Panc1 (cell line): ENCODE measurements at regions not wholly inside any gene's neighbourhood (a gene's known extent, or its start where the extent isn't known, plus 50 kb on each side); places are given as distances from the start of the nearest gene placed in this dataset.

Source experiments
- ATAC-seq: fragments of 200-7000 bp; cut with Tn5 transposase; 2 replicates; pipeline ENCODE4 v1.9.1; 2020; ENCODE audit warnings: mild to moderate bottlenecking, moderate library complexity
- BruUV-seq: library from RNA; stranded (reverse); fragments of 400-500 nt; replicated peaks from 2 replicates; lab custom pipeline; 2021; lab: Mats Ljungman, UMichigan
- CTCF ChIA-PET: fragments of 300-600 bp; sonication (Branson Sonifier 250); formaldehyde crosslinking; loops from one replicate; lab custom pipeline; 2022; ENCODE audit warnings: antibody characterized with exemption; lab: Charles Lee
- POLR2A ChIA-PET: fragments of 300-600 bp; sonication (Branson Sonifier 250); formaldehyde crosslinking; loops from one replicate; lab custom pipeline; 2022; ENCODE audit warnings: antibody characterized with exemption; lab: Charles Lee
- DNase-seq: peaks from one replicate; pipeline ENCODE4 v3.0.0-alpha.2; 2010; ENCODE audit warnings: low read depth, low spot score
- H3K27ac ChIP-seq: 2 replicates; pipeline ENCODE4 v1.5.1; 2011; ENCODE audit warnings: mild to moderate bottlenecking, low read length, inconsistent platforms
- H3K27me3 ChIP-seq: fragments of 200-500 bp; sonication (Bioruptor generic); 2 replicates; pipeline ENCODE4 v1.6.0; 2014; ENCODE audit warnings: low read length, inconsistent platforms; ENCODE audit not compliant: control insufficient read depth, insufficient read depth
- H3K36me3 ChIP-seq: fragments of 200-500 bp; sonication (Bioruptor generic); 2 replicates; pipeline ENCODE4 v1.5.1; 2014; ENCODE audit warnings: inconsistent platforms, mild to moderate bottlenecking, low read length, moderate library complexity; ENCODE audit not compliant: control insufficient read depth, insufficient read depth
- H3K4me1 ChIP-seq: 2 replicates; pipeline ENCODE4 v1.5.1; 2011; ENCODE audit warnings: inconsistent platforms, mild to moderate bottlenecking, low read length, moderate library complexity; ENCODE audit not compliant: control insufficient read depth, insufficient read depth
- H3K4me3 ChIP-seq, 2 experiments: 2 replicates each; pipeline ENCODE4 v1.5.1; 2011 to 2012; ENCODE audit warnings: low read depth in 2 of 2, low read length in 2 of 2, mild to moderate bottlenecking in 2 of 2, inconsistent platforms in 1 of 2, moderate library complexity in 1 of 2
- H3K9me3 ChIP-seq: fragments of 200-500 bp; sonication (Bioruptor generic); 2 replicates; pipeline ENCODE4 v1.5.1; 2014; ENCODE audit warnings: low read depth, mild to moderate bottlenecking, inconsistent platforms, low read length, moderate library complexity; ENCODE audit not compliant: control insufficient read depth, insufficient read depth
- POLR2AphosphoS5 ChIP-seq: IDR thresholded peaks from 2 replicates; pipeline ENCODE4 v1.6.1; 2012; ENCODE audit warnings: mild to moderate bottlenecking, low read depth, low read length, moderate library complexity
- REST ChIP-seq, 2 experiments: IDR thresholded peaks; 2 replicates each; pipeline ENCODE4 v1.6.1; 2011 to 2012; ENCODE audit warnings: low read depth in 2 of 2, control low read depth in 1 of 2, low read length in 1 of 2, mild to moderate bottlenecking in 1 of 2, moderate library complexity in 1 of 2; ENCODE audit not compliant: insufficient read depth in 1 of 2
- SIN3A ChIP-seq: IDR thresholded peaks from 2 replicates; pipeline ENCODE4 v1.6.1; 2012; ENCODE audit warnings: low read depth, mild to moderate bottlenecking, low read length, moderate library complexity, borderline replicate concordance; ENCODE audit not compliant: insufficient read depth
- TCF7L2 ChIP-seq: IDR thresholded peaks from 2 replicates; pipeline ENCODE4 v1.6.1; 2011; ENCODE audit warnings: mild to moderate bottlenecking, low read depth, low read length, inconsistent platforms
- in situ Hi-C: cut with HindIII; loops from 2 replicates; pipeline ENCODE4 v1.10.0; 2016; ENCODE audit warnings: low sequenced_read_pairs, low pct_unique_long_range_greater_than_20kb
- intact Hi-C: fragments of 100-400 bp; cut with micrococcal nuclease; formaldehyde crosslinking; loops from one replicate; pipeline ENCODE4 v1.10.0; 2022; ENCODE audit not compliant: unreplicated experiment
- TF ChIP-seq, protein P1 (sequence below): fragments of 450-650 bp; IDR thresholded peaks from 2 replicates; pipeline ENCODE4 v1.5.1; 2017; ENCODE audit warnings: mild to moderate bottlenecking

- in situ Hi-C loops, result no loop called here
- Histone ChIP-seq H3K4me3 (no peak overlapping the region), H3K27ac (no peak overlapping the region), H3K27me3 (0 out of 2 replicates have a peak, but pooled peaks cover 2% of the 10 kb centered on the region), H3K9me3 (no peaks in the 10 kb centered on the region), H3K4me1 (no peaks in the 10 kb centered on the region), H3K36me3 (no peaks in the 10 kb centered on the region)
- ATAC-seq, result no peak
- no peak for DNase-seq
- CTCF ChIA-PET, result no interaction called here
- BruUV-seq, result no TSS peak
- intact Hi-C loops, result no loop called here
- POLR2A ChIA-PET, result no interaction called here
- TF ChIP-seq SIN3A (no peak), REST (IDR thresholded peaks at IDR 0.05; ENCODE audit: insufficient read depth in 1 of 2, low read depth in 2 of 2, low read length in 1 of 2) (no peak), TCF7L2 (no peak), POLR2AphosphoS5 (no peak)
- TF ChIP-seq, protein P1, sequence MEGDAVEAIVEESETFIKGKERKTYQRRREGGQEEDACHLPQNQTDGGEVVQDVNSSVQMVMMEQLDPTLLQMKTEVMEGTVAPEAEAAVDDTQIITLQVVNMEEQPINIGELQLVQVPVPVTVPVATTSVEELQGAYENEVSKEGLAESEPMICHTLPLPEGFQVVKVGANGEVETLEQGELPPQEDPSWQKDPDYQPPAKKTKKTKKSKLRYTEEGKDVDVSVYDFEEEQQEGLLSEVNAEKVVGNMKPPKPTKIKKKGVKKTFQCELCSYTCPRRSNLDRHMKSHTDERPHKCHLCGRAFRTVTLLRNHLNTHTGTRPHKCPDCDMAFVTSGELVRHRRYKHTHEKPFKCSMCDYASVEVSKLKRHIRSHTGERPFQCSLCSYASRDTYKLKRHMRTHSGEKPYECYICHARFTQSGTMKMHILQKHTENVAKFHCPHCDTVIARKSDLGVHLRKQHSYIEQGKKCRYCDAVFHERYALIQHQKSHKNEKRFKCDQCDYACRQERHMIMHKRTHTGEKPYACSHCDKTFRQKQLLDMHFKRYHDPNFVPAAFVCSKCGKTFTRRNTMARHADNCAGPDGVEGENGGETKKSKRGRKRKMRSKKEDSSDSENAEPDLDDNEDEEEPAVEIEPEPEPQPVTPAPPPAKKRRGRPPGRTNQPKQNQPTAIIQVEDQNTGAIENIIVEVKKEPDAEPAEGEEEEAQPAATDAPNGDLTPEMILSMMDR, result no peak
Observed at GRCh38 chr5:4636378-4636777, 503.8 kb upstream of the ADAMTS16 start.

- H3K4me1 ChIP-seq, result no peaks in the 10 kb centered on the region
- intact Hi-C loops (no loop called here), in situ Hi-C loops (no loop called here)
- ATAC-seq (no peak), DNase-seq (no peak)
- H3K27ac ChIP-seq, result no peak overlapping the region
- no peaks in the 10 kb centered on the region for H3K27me3 ChIP-seq
- ChIA-PET POLR2A (no interaction called here), CTCF (no interaction called here)
- BruUV-seq, result no TSS peak
- H3K9me3 ChIP-seq, result no peaks in the 10 kb centered on the region
- H3K4me3 ChIP-seq, result no peak overlapping the region
- TF ChIP-seq REST (IDR thresholded peaks at IDR 0.05; ENCODE audit: insufficient read depth in 1 of 2, low read depth in 2 of 2, low read length in 1 of 2) (no peak), POLR2AphosphoS5 (no peak), SIN3A (no peak), TCF7L2 (no peak)
- TF ChIP-seq, protein P1, result no peak
- no peaks in the 10 kb centered on the region for H3K36me3 ChIP-seq
Observed at GRCh38 chr5:4639946-4640345, 500.2 kb upstream of the ADAMTS16 start.
